Cardiac septum (tissue), 1 donor: ENCODE measurements at regions not wholly inside any gene's neighbourhood (a gene's known extent, or its start where the extent isn't known, plus 50 kb on each side); places are given as distances from the start of the nearest gene placed in this dataset.

Experiments
- DNase-seq: peaks from one replicate; pipeline ENCODE4 v3.0.0-alpha.2; 2020; ENCODE audit warnings: low spot score
- intact Hi-C: fragments of 100-400 bp; cut with DNase I; formaldehyde crosslinking; loops from one replicate; pipeline ENCODE4 v1.14.0; 2022
- donor health status: DM: no; HTN: no; CAD: no.

DNA sequence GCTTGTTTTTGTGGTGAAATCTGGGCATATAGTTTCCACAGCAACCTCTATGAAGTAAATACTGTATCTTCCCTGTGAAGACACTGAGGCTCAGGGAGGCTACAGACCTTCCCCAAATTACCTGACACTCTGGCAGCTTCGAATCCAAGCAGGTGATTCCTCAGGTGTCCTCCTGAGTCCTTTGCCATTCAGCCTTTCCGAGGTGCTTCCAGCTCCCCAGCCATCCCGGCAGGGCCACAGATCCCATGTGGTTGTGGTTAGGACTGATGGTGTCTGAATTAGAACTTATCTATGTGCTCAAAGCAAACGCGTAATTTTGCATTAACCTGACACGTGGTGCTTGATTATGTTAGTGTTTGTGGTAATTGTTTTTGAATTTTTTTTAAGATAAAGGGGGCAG, 785.6 kb downstream of the BRD1 start:
- DNase-seq = peak; percentile 29
- intact Hi-C loops = no loop called here

GRCh38 chr22:49040754-49041467, 786.8 kb downstream of the BRD1 start:
- intact Hi-C loops = no loop called here
- DNase-seq = peak; percentile 63

DNA sequence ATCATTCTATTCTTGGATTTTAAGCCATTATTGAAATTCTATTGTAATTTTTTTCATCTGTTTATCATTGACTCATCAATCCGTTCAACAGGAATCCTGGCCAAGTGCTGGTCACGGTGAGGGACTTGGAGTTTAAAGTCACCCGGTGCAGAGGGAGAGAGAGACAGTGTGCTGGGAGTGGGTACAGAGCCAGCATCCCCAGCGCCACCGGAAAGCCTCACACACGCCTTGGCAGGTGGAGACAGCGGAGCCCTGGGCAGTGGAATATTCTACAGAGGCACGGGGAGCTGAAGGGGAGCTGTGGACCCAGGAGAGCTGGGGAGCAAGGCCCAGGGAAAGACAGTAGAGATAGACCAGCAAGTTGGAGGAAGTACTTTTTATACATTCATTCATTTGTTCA, 787.6 kb downstream of the BRD1 start:
- intact Hi-C loops = no loop called here
- DNase-seq = no peak

- DNase-seq = no peak
- intact Hi-C loops = no loop called here
Measured at GRCh38 chr22:49039625-49040024, 788.0 kb downstream of the BRD1 start.

DNA sequence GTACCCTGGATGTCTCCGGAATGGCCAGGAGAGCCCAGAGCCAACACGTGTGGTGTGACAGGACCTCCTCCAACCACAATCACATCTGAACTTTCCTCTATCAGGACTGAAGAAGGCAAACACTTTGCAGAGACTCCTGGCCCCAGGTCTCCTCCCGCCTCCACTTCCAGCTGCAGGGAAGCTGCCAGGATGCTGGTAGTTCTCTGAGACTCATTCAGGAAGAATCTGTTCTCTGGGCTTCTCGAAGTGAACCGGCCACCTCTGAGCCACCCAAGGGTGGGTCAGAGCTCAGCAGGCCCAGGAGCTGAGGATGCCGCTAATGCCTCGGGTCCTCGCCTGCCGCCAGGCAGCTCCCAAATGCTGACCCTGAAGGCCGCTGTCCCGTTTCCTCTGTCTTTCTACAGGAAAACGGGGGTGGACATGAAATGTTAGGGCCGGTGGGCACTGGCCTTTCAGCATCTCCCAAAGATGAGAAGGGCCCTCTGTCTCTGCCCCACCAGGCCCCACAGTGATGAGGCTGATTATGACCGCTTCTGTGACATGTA, 789.9 kb downstream of the BRD1 start:
- intact Hi-C loops = no loop called here
- no peak for DNase-seq

- intact Hi-C loops = no loop called here
- no peak for DNase-seq
Measured at GRCh38 chr22:49036513-49036912, 791.2 kb downstream of the BRD1 start.

- intact Hi-C loops = no loop called here
- no peak for DNase-seq
Measured at GRCh38 chr22:49035818-49036457, 791.7 kb downstream of the BRD1 start.

GRCh38 chr22:49034836-49035817, 792.5 kb downstream of the BRD1 start:
- DNase-seq = no peak
- intact Hi-C loops = no loop called here

DNA sequence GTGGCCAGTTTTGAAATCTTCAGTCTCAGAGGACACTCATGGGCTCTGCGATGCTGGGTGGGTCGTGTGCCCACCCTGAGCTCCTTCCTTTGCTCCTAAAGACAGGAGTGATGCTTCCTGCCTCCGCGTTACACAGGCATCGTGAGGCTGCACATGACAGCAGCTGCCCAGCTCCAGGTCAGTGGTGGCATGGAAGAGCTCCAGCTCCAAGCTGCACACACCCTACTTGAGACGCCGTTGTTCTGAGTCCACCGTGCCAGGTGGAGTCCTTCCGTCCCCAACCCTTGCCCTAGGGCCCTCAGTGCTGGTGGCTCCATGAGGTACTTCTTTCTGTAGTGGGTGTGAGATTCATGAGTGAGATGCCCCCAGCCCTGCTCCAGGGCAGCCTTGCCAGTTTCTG, 794.1 kb downstream of the BRD1 start:
- intact Hi-C loops = no loop called here
- DNase-seq = no peak

DNA sequence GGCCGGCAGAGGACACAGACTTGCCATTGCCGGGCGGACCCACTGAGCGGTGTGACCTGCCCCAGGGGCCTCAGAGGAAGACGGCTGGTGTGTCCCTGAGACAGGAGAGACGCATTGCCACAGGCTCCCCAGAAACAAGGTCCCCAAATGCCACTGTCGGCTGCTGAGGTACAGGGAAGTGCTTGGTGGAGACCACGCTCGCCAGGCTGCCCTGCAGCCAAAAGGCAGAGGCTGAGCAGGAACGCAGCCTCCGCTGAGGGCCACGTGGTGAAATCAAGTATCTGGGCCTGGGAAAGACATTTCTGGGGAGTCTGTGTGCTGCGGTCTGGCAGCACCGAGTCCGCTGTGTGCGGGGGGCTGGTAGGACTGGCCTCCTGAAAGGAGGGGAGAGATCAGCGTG, 794.9 kb downstream of the BRD1 start:
- DNase-seq = no peak
- intact Hi-C loops = no loop called here

- no peak for DNase-seq
Measured at GRCh38 chr22:49031746-49032330, 795.8 kb downstream of the BRD1 start.

GRCh38 chr22:49028111-49028510, 799.6 kb downstream of the BRD1 start:
- no peak for DNase-seq
- intact Hi-C loops = no loop called here

More at GRCh38 chr22:49031746-49032330, 795.8 kb downstream of the BRD1 start:
- intact Hi-C loops = no loop called here

- intact Hi-C loops = no loop called here
- DNase-seq = no peak
Measured at GRCh38 chr22:49027368-49027670, 800.4 kb downstream of the BRD1 start.

DNA sequence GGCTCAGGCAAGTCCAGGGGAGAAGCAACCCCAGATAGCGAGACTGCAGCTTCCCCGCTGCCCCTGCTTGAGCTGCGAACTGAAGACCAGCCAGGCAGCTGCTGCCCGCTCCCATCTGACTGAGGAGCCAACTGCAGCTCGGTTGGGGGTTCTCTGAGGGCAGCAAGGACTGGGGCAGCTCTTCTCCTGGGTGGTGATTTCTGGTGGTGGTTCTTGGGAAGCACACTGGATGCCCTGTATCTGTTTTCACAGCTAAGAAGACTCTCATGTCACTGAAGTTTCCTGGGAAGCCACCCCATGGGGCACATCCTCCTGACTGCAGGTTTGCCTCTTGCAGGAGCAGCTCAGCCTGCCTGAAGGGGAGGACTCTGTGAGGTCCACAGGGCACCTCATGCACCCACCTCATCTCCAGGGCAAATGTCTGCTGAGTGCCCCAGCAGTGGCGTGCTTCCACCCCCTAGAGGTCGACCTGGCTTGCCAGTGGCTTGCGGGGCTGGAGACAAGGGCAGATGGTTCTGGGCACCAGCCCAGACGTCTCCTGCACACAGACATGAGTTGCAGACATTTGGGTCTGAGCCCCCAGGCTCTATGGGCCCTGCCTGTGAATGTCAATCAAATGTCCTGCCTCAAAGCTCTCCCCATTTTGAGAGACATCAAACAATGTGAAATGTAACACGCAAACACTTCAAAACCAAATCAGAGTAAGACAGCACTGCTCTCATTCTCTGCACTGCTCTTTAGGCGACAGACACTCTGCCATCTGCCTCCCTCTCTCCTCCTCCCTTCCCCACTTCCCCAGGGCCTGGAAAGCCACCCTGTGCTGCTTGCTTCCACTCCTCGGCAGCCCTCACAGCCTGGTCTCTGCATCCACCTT, 800.9 kb downstream of the BRD1 start:
- no peak for DNase-seq
- intact Hi-C loops = no loop called here

DNA sequence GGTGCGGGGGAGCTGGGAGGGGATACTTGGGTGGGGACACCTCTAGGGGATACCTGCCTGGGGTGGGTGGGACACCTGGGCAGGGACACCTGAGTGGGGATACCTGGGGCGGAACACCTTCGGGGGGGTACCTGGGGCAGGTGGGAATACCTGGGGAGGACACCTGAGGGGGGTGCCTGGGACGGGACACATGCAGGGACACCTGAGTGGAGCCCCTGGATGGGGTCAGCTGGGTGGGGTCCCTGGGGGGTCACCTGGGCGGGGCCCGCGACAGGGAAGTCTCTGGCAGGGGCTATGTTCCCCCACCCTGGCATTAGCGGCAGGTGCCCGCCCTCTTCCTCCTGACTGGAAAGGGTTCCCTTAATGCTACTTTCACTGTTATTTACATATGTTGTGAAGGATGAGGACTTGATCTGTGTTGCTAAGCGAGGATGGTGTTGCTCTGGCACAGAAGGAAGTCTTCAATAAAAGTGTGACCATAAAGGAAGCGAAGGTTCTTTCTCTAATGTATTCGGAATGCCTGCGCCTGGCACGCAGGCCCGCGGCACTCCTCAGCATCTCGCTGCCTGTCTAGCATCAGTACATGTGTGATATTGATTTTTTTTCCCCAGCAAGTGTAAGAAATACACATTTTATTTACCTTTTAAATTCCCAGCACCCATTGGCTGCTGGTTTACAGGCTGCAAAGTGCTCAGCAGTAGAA, 801.7 kb downstream of the BRD1 start:
- no peak for DNase-seq

GRCh38 chr22:49024775-49025440, 802.8 kb downstream of the BRD1 start:
- no peak for DNase-seq
- intact Hi-C loops = no loop called here

More for the DNA sequence above, 801.7 kb downstream of the BRD1 start:
- intact Hi-C loops = no loop called here

GRCh38 chr22:49023879-49024774, 803.5 kb downstream of the BRD1 start:
- DNase-seq = peak; percentile 69

More at GRCh38 chr22:49023879-49024774, 803.5 kb downstream of the BRD1 start:
- intact Hi-C loops = no loop called here
